Naive thymus-derived CD4-positive, alpha-beta T cell (primary cell): ENCODE measurements at regions not wholly inside any gene's neighbourhood (a gene's known extent, or its start where the extent isn't known, plus 50 kb on each side); places are given as distances from the start of the nearest gene placed in this dataset.

ENCODE experiments used
- ATAC-seq: fragments of 150-1000 bp; cut with Tn5 transposase; 2 replicates; pipeline ENCODE4 v1.10.0; 2021; ENCODE audit warnings: mild to moderate bottlenecking, moderate library complexity
- CTCF ChIA-PET: fragments of 350-600 bp; sonication (Branson Sonifier 250); formaldehyde crosslinking; loops from one replicate; lab custom pipeline; 2021; ENCODE audit warnings: antibody characterized with exemption; lab: Charles Lee
- POLR2A ChIA-PET: fragments of 350-600 bp; sonication (Branson Sonifier 250); formaldehyde crosslinking; loops from one replicate; lab custom pipeline; 2021; ENCODE audit warnings: antibody characterized with exemption, inconsistent platforms; lab: Charles Lee
- DNase-seq, 9 donors: peaks; one replicate each; pipeline versions ENCODE4 v3.0.0 to v3.0.0-alpha.2; 2020 to 2022; ENCODE audit warnings: mixed read lengths in 1 of 9
- H3K27ac ChIP-seq: one replicate; pipeline ENCODE4 v1.7.0; 2013; ENCODE audit warnings: mild to moderate bottlenecking, low read depth, low read length, moderate library complexity
- H3K27me3 ChIP-seq, 2 donors: one replicate each; pipeline ENCODE4 v1.7.0; 2013; ENCODE audit warnings: low read length in 2 of 2, mild to moderate bottlenecking in 2 of 2, moderate library complexity in 2 of 2; ENCODE audit not compliant: control insufficient read depth in 2 of 2, insufficient read depth in 2 of 2
- H3K36me3 ChIP-seq, 3 experiments: 1 replicate in 2 of 3; 2 replicates in 1 of 3; pipeline ENCODE4 v1.7.0; 2013; ENCODE audit warnings: low read length in 3 of 3, mild to moderate bottlenecking in 3 of 3, moderate library complexity in 1 of 3; ENCODE audit not compliant: insufficient read depth in 3 of 3, control insufficient read depth in 2 of 3
- H3K4me1 ChIP-seq, 2 donors: one replicate each; pipeline ENCODE4 v1.7.0; 2013; ENCODE audit warnings: low read length in 2 of 2, mild to moderate bottlenecking in 2 of 2, moderate library complexity in 1 of 2; ENCODE audit not compliant: control insufficient read depth in 2 of 2, insufficient read depth in 2 of 2
- H3K4me3 ChIP-seq: 2 replicates; pipeline ENCODE4 v1.7.0; 2013; ENCODE audit warnings: mild to moderate bottlenecking, low read length
- H3K9me3 ChIP-seq, 3 experiments: 1 replicate in 2 of 3; 2 replicates in 1 of 3; pipeline ENCODE4 v1.7.0; 2013; ENCODE audit warnings: low read length in 3 of 3; ENCODE audit not compliant: control insufficient read depth in 2 of 3
- H3K27ac Mint-ChIP-seq, 9 donors: one replicate each; pipeline ENCODE4 v1.8.0; 2020 to 2022; ENCODE audit warnings: mixed read lengths in 9 of 9, mild to moderate bottlenecking in 8 of 9, moderate library complexity in 5 of 9, inconsistent platforms in 2 of 9
- H3K27me3 Mint-ChIP-seq, 5 donors: one replicate each; pipeline ENCODE4 v1.8.0; 2021 to 2022; ENCODE audit warnings: mixed read lengths in 5 of 5, mild to moderate bottlenecking in 1 of 5
- H3K36me3 Mint-ChIP-seq, 5 donors: one replicate each; pipeline ENCODE4 v1.8.0; 2020 to 2022; ENCODE audit warnings: mixed read lengths in 5 of 5, mild to moderate bottlenecking in 3 of 5, inconsistent platforms in 1 of 5
- H3K4me1 Mint-ChIP-seq, 7 donors: one replicate each; pipeline ENCODE4 v1.8.0; 2020 to 2022; ENCODE audit warnings: mixed read lengths in 7 of 7, mild to moderate bottlenecking in 3 of 7, inconsistent platforms in 1 of 7
- H3K4me3 Mint-ChIP-seq, 10 donors: one replicate each; pipeline ENCODE4 v1.8.0; 2020 to 2022; ENCODE audit warnings: mild to moderate bottlenecking in 10 of 10, mixed read lengths in 10 of 10, moderate library complexity in 6 of 10, inconsistent platforms in 2 of 10
- H3K9me3 Mint-ChIP-seq, 11 donors: one replicate each; pipeline ENCODE4 v1.8.0; 2020 to 2022; ENCODE audit warnings: mixed read lengths in 11 of 11, mild to moderate bottlenecking in 4 of 11, inconsistent platforms in 1 of 11, moderate library complexity in 1 of 11
- intact Hi-C, 2 donors: fragments of 100-400 bp; cut with micrococcal nuclease; formaldehyde crosslinking; loops; one replicate each; pipeline ENCODE4 v1.15.1; 2023

- POLR2A ChIA-PET = no interaction called here
- Mint-ChIP-seq H3K9me3 (peaks cover 0 to 13% (median 7%) of the 10 kb centered on the region in 11 donors), H3K27ac (no peak overlapping the region), H3K4me3 (no peak overlapping the region), H3K4me1 (no peaks in the 10 kb centered on the region), H3K27me3 (no peaks in the 10 kb centered on the region), H3K36me3 (no peaks in the 10 kb centered on the region)
- Histone ChIP-seq H3K4me1 (no peaks in the 10 kb centered on the region), H3K4me3 (no peak overlapping the region), H3K36me3 (no peaks in the 10 kb centered on the region), H3K27me3 (no peaks in the 10 kb centered on the region), H3K9me3 (peaks cover 0 to 9% (median 0%) of the 10 kb centered on the region in 3 experiments), H3K27ac (no peak overlapping the region)
- intact Hi-C loops = no loop called here
- no peak for DNase-seq
- no peak for ATAC-seq
- CTCF ChIA-PET = no interaction called here
These were observed 2896.2 kb downstream of the PCDH9 start for GRCh38 chr13:64333888-64334287.

GRCh38 chr13:64332048-64332447 lies 2898.1 kb downstream of the PCDH9 start:
- Histone ChIP-seq H3K27ac (no peak overlapping the region), H3K36me3 (no peaks in the 10 kb centered on the region), H3K4me3 (no peak overlapping the region), H3K4me1 (no peaks in the 10 kb centered on the region), H3K27me3 (no peaks in the 10 kb centered on the region), H3K9me3 (peaks cover 0 to 9% (median 0%) of the 10 kb centered on the region in 3 experiments)
- ATAC-seq = no peak
- H3K27me3 Mint-ChIP-seq = no peaks in the 10 kb centered on the region
- H3K36me3 Mint-ChIP-seq = no peaks in the 10 kb centered on the region
- H3K9me3 Mint-ChIP-seq = peaks cover 0 to 13% (median 7%) of the 10 kb centered on the region in 11 donors
- DNase-seq = no peak
- H3K27ac Mint-ChIP-seq = no peak overlapping the region
- CTCF ChIA-PET = no interaction called here
- no peaks in the 10 kb centered on the region for H3K4me1 Mint-ChIP-seq
- intact Hi-C loops = no loop called here
- H3K4me3 Mint-ChIP-seq = no peak overlapping the region
- POLR2A ChIA-PET = no interaction called here

GRCh38 chr13:64327505-64328194 lies 2902.5 kb downstream of the PCDH9 start:
- H3K9me3 Mint-ChIP-seq = peaks cover 0 to 8% (median 4%) of the 10 kb centered on the region in 11 donors
- Histone ChIP-seq H3K27ac (no peak overlapping the region), H3K4me3 (no peak overlapping the region), H3K27me3 (no peaks in the 10 kb centered on the region), H3K9me3 (no peaks in the 10 kb centered on the region), H3K4me1 (no peaks in the 10 kb centered on the region), H3K36me3 (no peaks in the 10 kb centered on the region)
- DNase-seq = no peak
- no peak for ATAC-seq
- no peaks in the 10 kb centered on the region for H3K27me3 Mint-ChIP-seq
- H3K27ac Mint-ChIP-seq = no peak overlapping the region
- H3K36me3 Mint-ChIP-seq = no peaks in the 10 kb centered on the region
- no peaks in the 10 kb centered on the region for H3K4me1 Mint-ChIP-seq
- CTCF ChIA-PET = no interaction called here
- H3K4me3 Mint-ChIP-seq = no peak overlapping the region
- POLR2A ChIA-PET = interaction anchor here (0.6 kb wide), 1 partner anchor 1257 kb away, joined by 3 read pairs; no protein-coding TSS in a partner anchor
- intact Hi-C loops = no loop called here

- no peak for DNase-seq
- CTCF ChIA-PET = no interaction called here
- H3K36me3 ChIP-seq = no peaks in the 10 kb centered on the region
- H3K27ac ChIP-seq = no peak overlapping the region
- ATAC-seq = no peak
- intact Hi-C loops = no loop called here
- H3K27me3 ChIP-seq = no peaks in the 10 kb centered on the region
- H3K9me3 ChIP-seq = peaks cover 0 to 3% (median 0%) of the 10 kb centered on the region in 3 experiments
- Mint-ChIP-seq H3K27ac (no peak overlapping the region), H3K36me3 (no peaks in the 10 kb centered on the region), H3K4me1 (no peaks in the 10 kb centered on the region), H3K4me3 (no peak overlapping the region), H3K27me3 (no peaks in the 10 kb centered on the region), H3K9me3 (peaks cover 0 to 31% (median 2%) of the 10 kb centered on the region in 11 donors)
- no peaks in the 10 kb centered on the region for H3K4me1 ChIP-seq
- H3K4me3 ChIP-seq = no peak overlapping the region
- POLR2A ChIA-PET = no interaction called here
These were observed 2898.7 kb upstream of the PCDH20 start for GRCh38 chr13:64314331-64314730.

- no peaks in the 10 kb centered on the region for H3K27me3 ChIP-seq
- DNase-seq (no peak), ATAC-seq (no peak)
- peaks cover 0 to 33% (median 6%) of the 10 kb centered on the region in 11 donors for H3K9me3 Mint-ChIP-seq
- no peaks in the 10 kb centered on the region for H3K36me3 ChIP-seq
- CTCF ChIA-PET = no interaction called here
- no peaks in the 10 kb centered on the region for H3K4me1 ChIP-seq
- H3K4me3 Mint-ChIP-seq = no peak overlapping the region
- H3K9me3 ChIP-seq = peaks cover 0 to 3% (median 0%) of the 10 kb centered on the region in 3 experiments
- POLR2A ChIA-PET = no interaction called here
- H3K36me3 Mint-ChIP-seq = no peaks in the 10 kb centered on the region
- no peak overlapping the region for H3K4me3 ChIP-seq
- H3K4me1 Mint-ChIP-seq = no peaks in the 10 kb centered on the region
- intact Hi-C loops = no loop called here
- no peaks in the 10 kb centered on the region for H3K27me3 Mint-ChIP-seq
- H3K27ac ChIP-seq = no peak overlapping the region
- H3K27ac Mint-ChIP-seq = no peak overlapping the region
These were observed 2896.3 kb upstream of the PCDH20 start for GRCh38 chr13:64311948-64312347.

GRCh38 chr13:64311112-64311511 lies 2895.5 kb upstream of the PCDH20 start:
- H3K36me3 ChIP-seq = no peaks in the 10 kb centered on the region
- no peaks in the 10 kb centered on the region for H3K36me3 Mint-ChIP-seq
- no peaks in the 10 kb centered on the region for H3K27me3 Mint-ChIP-seq
- H3K4me3 Mint-ChIP-seq = no peak overlapping the region
- H3K4me3 ChIP-seq = no peak overlapping the region
- H3K27me3 ChIP-seq = no peaks in the 10 kb centered on the region
- DNase-seq = no peak
- no peak for ATAC-seq
- intact Hi-C loops = no loop called here
- POLR2A ChIA-PET = no interaction called here
- H3K4me1 Mint-ChIP-seq = no peaks in the 10 kb centered on the region
- H3K27ac Mint-ChIP-seq = no peak overlapping the region
- no peaks in the 10 kb centered on the region for H3K4me1 ChIP-seq
- no peak overlapping the region for H3K27ac ChIP-seq
- peaks cover 0 to 3% (median 0%) of the 10 kb centered on the region in 3 experiments for H3K9me3 ChIP-seq
- CTCF ChIA-PET = no interaction called here
- peaks cover 0 to 25% (median 4%) of the 10 kb centered on the region in 11 donors for H3K9me3 Mint-ChIP-seq

GRCh38 chr13:64305246-64305645 lies 2889.6 kb upstream of the PCDH20 start:
- POLR2A ChIA-PET = no interaction called here
- no peak overlapping the region for H3K4me3 Mint-ChIP-seq
- ATAC-seq = no peak

More at GRCh38 chr13:64305246-64305645, 2889.6 kb upstream of the PCDH20 start:
- Histone ChIP-seq H3K36me3 (no peaks in the 10 kb centered on the region), H3K9me3 (no peaks in the 10 kb centered on the region), H3K27ac (no peak overlapping the region), H3K4me1 (no peaks in the 10 kb centered on the region), H3K4me3 (no peak overlapping the region), H3K27me3 (no peaks in the 10 kb centered on the region)
- Mint-ChIP-seq H3K27ac (no peak overlapping the region), H3K36me3 (no peaks in the 10 kb centered on the region), H3K9me3 (peaks cover 0 to 16% (median 4%) of the 10 kb centered on the region in 11 donors), H3K4me1 (no peaks in the 10 kb centered on the region), H3K27me3 (no peaks in the 10 kb centered on the region)
- intact Hi-C loops = no loop called here
- CTCF ChIA-PET = no interaction called here
- no peak for DNase-seq
